Embryonic facial prominence (tissue), 1 donor: ENCODE measurements at regions not wholly inside any gene's neighbourhood (a gene's known extent, or its start where the extent isn't known, plus 50 kb on each side); places are given as distances from the start of the nearest gene placed in this dataset.

Experiments
- DNase-seq: peaks from one replicate; pipeline ENCODE4 v3.0.0-alpha.2; 2016; ENCODE audit errors: extremely low spot score

DNA sequence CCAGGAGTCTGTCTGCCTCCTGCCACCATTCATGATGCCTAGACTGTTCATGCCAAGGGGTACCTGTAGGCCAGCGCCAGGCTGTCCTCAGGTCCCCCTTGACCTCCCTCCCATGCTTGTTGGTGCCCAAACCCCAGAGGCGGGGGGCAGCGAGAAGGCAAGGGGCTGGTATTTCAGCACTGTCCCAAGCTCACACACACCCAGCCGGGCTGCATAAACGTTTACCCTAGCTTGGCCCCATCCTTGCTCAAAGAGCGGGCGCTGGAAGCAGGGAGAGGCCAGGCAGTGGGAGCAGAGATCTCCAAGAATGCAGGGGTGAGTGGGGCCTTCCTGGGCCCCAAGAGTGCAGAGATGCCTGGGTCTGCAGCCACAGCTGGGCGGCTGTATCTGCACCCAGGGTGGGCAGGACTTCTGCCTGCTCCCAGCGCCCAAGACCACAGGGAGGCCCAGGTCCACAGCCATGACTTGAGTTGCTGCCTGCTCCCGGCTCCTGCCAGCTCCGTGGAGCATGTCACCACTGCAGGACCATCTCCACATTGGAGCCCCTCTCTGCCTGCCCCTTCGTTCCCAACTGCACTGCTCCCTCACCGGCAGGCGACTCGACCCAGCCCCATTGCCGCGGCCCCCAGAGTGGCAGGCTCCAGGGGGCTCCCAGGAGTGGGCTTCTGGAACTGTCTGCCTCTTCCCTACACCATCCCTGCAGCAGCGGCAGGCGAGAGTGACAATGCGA lies 616.6 kb downstream of the METTL4 start:
- no peak for DNase-seq

DNA sequence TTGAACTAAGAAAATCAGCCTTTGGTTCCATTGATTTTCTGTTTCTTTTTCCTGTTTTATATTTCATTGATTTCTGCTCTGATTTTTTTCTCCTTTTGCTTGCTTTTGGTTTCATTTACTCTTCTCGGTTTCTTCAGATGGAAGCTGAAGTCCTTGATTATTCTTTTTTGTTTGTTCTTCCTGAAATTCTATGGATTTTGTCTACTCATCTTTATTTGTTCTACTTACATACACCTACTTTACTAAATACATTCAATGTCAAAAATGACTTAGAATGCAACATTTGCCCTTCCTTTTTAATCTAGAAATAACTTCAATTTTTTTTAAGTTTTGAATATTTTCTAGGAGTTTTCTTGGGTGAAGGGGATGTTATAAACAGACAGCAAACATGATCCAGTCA lies 612.5 kb downstream of the METTL4 start:
- no peak for DNase-seq

DNA sequence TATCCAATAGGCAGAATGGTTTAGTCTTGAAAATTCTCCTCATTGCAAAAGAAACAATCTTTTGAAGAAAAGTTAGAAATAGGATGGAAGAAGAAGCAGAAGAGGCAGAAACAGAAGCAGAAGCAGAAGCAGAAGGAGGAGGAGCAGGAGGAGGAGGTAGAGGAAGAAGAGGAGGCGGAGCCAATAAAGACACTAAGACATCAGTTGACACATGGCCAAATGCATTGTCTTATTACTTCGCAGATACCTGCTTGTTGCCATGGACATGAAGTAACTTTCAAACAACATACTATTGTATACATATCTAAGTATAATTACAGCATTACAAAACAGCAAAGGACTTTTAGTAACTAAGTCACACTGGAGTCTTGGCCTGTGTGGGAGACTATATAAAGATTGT lies 606.3 kb downstream of the METTL4 start:
- DNase-seq = no peak

DNA sequence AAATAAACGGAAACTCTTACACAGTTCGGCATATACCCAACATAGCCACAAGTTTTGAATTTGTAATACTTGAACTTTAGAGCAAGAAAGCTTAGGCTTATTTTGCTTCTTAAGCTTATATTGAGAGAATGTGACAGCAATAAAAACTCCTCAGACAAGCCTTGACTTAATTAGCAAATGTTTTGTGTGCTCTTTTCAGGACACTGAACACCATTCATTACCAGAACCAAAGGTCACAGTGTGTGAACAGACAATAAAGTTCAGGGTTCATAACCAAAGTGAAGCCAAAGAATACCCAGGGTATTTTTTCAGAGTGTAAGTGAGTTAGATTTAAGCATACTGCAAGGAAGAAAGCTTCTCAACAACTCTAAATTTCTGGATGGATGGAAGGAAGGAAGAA lies 605.8 kb downstream of the METTL4 start:
- no peak for DNase-seq

DNA sequence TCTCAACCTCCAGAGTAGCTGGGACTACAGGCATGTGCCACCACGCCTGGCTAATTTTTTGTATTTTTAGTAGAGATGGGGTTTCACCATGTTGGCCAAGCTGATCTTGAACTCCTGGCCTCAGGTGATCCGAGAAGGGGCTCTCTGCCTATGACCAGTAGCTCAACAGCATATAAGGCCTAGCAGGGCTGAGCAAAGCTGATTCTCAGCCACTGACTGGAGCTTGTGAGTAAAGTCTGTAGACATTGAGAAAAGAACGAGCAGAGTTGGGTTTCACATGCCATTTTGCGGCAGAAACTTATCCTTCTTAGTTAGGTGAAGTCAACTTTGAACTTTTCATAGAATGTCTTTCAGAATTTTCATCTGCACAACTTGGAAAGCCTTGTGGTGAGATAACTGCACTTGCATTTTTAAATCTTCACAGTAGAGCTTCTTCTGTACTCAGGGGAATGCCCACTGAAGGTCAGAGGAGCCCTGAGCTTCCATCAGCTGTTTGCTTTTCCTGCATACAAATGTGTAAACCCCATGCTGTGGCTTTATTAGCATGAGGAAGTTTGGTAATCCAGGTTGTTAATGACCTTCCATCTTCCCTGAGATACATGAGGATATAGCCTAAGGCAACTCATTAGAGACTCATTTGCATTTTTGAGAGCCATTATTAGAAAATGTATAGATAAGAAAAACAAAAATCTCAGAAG lies 602.4 kb downstream of the METTL4 start:
- no peak for DNase-seq

DNA sequence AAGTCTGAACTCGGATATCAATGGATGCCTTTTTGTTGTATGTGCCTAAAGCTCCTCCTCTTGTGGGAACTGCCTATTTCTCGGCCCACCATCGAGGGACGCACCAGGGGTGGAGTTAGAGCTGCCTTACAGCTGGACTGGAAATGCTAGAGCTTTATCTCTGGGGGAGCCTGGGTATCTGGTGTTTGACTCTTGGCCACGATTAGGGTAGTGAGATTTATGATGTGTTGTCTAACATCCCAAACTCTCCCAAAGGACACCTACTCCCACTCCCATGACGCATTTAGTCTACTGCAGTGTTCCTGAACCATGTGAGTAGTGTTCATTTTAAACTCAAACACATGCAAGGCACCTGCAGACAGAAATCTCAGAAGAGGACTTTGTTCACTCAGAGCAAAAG lies 594.8 kb downstream of the METTL4 start:
- no peak for DNase-seq

DNA sequence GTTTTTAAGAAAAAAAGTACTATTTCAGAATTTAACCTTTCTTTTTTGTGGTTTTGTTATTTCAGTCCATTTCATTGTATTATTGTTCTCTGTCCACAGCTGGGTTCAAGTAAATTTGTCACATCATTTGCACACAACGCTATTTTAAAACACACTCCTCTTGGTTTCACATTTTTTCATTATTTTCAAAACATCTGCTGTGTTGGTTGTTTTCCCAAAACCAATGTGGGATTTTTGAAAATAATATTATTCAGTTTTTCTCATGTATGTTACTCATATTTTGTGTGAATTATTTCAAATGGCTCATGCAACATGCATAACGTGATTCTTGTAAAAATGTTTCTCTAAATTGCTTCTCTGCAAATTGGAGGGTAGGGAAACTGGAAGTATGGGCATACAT lies 589.2 kb downstream of the METTL4 start:
- no peak for DNase-seq

DNA sequence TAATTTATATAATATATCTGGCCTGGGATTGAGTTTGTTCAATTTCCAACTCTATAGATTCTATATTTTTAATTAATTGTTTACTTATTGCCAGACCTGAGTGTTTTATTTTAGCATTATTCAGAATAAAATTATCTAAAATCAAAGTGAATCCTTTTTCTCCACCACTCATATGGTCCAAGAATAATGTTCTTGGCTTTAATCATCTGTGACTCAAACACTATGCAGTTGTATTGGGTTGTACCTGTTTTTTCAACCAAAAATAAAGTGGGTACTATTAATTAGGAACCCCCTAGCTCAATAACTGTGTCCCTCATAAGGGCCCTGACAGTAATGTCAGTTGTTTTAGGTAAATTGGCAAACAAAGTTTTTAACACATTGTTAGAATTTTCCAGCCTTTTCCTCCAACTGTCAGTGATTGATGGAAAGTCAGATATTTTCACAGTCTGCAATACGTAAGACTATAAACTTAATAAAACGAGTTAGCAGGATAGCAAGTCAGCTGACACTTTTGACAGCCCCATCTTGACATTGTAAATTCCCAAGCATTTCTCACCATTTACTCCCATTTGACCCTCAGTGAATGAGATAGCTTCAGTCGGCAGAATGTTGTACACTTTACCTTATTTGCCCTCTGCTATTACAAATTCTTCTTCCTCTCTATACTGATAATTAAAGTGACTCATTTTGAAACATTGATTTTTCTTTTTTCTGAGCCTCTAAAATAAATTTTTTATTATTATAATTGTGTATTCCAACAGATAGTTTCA lies 587.4 kb downstream of the METTL4 start:
- no peak for DNase-seq

DNA sequence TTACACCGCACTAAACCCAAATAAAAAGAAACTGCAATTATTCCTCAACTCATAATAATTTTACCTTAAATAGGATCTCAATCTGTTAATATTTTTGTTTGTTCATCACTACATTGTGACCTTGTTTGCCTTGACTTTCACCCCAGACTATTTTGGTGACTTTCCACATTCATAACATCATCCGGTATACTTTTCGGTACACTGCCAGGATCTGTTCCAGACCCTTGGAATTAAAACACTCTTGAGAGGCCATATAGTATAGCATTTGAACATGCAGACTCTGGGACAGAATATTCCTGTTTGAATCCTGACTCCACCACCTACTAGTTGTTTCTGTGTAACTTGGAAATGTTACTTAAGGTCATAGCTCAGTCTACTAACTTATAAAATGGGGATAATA lies 577.4 kb downstream of the METTL4 start:
- DNase-seq = no peak

DNA sequence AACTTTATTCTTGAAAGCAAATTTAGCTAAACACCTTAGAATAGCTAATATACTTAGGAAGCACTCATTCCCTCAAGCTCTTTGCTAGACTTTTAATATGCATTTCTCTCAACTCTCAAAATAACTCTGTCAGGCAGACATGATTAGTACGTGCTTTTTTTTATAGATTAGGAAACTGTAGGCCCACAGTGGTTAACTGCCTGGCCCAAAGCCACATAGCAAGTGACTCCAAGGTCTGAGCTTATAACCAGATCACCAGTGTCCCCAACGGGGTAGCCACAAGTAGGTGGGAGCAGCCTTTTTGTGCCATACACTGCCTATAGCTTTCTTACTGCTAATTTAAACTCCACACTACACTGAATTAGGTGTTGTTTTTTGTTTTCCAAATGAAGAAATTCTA lies 576.8 kb downstream of the METTL4 start:
- DNase-seq = no peak

DNA sequence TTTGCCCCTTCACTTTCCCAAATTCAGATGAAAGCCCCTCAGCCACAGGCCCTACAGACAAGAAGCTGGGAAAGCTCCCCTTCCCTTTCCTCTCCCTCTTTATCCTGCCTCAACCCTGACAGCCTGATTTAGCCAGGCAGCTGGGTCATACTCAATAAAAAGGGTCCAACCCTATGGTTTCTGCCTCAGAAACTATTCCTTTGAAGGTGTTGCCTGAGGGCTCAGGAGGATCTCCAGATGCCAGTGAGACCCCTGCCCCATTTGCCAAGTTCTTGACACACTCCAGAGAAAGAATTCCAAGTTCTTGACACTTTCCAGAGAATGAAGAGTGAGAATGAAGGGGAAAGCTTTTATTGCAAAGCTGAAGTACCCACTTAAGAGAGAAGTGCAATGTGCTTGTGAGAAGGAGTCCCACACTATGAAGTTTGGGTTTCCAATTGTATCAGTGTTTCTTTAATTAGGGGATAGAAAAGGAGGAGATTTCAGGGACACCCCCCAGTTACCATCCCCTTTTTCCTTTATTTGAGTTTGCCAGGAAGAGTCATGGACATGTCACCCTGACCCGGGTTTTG lies 576.2 kb downstream of the METTL4 start:
- DNase-seq = no peak

DNA sequence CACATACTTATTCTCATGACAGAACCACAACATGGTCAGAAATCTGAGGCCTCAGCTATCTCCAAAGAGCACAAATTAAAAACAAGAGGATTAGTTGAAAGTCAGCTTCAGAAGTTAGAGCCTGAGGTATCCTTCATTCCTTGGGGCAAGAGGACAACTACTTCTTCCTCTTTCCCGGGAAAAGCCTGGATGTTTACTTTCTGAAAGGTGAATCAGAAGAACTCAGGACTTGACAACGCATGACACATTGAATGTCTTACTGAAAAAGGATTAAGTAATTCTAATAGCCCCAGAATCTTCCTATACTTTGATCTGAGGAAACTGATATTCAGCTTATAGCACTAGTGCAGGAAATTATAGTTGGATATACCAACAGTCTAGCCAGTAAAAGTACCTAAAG lies 573.2 kb downstream of the METTL4 start:
- no peak for DNase-seq

DNA sequence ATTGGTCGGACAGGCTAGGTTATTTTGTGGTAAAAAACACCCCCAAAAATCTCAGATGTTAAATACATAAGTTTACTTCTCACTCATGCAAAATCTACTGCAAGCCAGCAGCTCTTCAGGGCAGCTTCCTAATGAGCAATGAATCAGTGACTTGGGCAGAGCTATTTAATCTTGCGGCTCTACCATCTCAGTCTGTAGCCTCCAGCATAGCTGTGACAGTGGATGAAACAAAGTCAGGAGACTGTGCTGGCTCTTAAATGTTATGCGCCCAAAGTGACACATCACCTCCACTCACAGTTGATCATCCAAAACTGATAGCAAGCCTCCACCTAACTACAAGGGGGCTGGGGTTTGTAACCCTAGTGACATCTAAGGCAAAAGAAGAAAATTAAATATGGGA lies 571.9 kb downstream of the METTL4 start:
- DNase-seq = no peak

DNA sequence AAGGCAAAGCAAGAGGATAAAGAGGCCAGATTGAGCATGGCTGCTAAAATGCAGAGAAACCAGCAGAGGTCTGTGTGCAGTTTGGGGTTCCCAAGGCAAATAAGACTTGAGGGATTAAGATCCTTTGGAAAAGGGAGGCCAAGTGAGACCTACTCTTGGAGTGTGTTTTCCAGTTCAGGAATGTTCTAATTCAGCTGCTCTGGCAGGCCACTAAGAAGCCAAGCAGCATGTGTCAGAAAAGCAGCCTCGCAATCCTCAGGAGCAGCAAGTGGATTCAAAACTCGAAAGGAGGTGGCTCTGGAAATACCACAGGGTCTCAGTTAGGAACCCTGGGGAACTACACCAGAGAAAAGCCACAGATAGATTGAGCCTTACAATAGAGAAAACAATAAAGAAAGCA lies 569.2 kb downstream of the METTL4 start:
- no peak for DNase-seq

DNA sequence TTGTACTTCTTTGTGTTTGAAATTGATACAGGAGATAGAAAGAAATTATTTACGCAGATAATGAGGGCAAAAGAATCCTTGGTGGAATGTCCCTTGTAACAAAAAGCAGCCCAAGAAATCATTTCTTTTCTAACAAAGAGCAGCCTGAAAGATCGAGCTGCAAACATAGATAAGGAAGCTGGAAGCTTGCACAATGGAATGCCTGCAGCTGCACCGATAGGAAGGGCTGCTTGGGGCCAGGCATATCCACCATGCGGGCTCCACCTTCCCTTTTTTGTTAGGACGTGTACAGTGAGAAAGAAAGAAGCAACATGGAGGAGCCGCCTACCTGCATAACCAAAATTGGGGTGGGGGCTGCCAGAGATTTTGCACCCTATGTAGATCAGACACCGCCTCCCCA lies 568.7 kb downstream of the METTL4 start:
- no peak for DNase-seq

DNA sequence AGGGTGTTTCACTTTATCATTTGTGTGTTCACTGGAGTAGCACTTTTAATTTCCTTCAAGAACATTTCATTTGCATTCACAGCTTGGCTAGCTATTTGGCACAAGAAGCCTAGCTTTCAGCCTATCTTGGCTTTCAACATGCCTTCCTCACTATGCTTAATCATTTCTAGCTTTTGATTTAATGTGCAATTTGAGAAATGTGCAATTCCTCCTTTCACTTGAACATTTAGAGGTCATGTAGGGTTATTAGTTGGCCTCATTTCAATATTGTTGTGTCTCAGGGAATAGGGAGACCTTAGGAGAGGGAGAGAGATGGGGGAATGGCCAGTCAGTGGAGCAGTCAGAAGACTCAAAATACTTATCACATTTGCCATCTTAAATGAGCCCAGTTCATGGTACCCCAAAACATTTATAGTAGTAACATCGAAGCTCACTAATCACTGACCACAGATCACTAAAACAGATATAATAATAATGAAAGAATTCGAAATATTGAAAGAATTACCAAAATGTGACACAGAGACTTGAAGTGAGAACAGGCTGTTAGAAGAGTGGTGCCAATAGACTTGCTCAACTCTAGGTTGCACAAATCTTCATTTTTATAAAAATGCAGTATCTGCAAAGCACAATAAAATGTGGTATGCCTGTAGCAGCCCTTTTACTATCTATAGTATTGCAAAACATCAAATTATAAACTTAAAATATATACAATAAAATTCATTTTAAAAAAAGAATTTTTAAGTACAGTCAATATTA lies 561.2 kb downstream of the METTL4 start:
- no peak for DNase-seq

DNA sequence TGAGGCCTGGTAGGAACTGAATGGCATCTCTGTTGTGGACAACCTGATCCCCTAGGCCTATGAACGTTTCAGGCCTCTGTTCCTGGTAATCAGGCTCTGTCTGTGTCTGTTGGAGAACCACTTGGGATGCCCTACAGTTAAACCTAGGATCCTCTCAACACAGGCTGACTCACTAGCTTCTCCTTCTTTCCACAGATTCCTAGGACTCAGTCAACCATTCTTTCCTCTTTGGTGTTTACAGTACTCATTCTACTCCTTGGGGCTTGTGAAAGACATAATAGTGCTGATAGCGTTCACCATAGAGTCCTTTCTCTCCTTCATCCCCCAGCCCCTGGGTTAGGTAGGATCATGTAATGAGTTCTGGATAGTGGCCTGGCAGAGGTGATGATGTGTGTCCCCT lies 544.3 kb downstream of the METTL4 start:
- no peak for DNase-seq

DNA sequence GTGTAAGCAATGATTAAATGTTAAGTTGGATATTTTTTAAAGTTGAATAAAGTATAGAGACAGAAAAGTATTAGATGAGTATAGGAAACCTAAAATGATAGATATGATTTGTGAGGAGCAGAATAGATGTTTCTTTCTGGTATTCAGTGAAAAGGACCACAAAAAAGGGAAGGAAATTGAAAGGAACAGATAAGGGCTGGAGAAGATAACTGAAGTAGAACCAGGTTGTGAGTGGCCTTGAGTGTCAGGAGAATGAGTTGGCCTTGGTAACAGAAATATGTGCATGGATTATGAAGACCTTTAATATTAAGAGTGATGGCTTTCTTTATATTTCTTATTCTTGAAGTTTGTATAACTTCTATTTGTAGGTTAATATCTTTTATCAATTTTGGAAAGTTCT lies 543.5 kb downstream of the METTL4 start:
- DNase-seq = no peak

DNA sequence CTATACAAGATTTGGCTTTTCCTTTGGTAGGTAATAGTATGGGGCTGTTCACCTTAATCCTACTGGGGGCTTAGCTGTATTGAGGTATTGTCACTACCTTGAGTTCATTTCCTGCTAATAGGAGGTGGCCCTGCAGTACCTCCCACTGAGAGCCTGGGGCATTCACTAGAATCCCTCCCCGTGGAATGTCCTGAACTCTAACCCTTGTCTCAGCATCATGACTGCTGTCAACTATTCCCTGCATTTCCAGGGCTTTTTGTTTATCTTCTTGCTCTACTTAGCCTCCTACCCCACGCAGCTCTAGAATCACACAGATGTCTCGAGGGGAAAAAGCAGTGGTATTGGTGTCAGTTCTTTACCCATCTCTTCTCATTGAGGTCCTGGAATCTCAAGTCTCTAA lies 542.3 kb downstream of the METTL4 start:
- DNase-seq = no peak

DNA sequence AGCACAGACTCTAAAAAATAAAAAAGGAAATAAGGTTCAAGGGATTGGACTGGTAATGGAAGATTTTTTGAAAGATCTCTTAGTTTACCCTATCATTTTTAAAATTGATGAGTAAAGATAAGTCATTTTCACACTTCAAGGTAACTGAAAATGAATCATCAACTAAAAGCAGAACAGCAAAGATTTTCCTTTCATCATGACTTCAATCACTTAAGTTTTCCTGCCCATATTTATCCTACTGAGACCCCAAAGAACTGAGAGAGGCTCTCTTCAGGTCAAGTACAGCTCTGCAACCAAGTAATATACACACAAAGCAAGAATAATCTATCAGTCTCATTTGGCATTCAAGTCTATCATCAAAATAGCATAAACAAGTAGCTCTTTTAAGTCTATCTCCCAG lies 540.7 kb downstream of the METTL4 start:
- no peak for DNase-seq

DNA sequence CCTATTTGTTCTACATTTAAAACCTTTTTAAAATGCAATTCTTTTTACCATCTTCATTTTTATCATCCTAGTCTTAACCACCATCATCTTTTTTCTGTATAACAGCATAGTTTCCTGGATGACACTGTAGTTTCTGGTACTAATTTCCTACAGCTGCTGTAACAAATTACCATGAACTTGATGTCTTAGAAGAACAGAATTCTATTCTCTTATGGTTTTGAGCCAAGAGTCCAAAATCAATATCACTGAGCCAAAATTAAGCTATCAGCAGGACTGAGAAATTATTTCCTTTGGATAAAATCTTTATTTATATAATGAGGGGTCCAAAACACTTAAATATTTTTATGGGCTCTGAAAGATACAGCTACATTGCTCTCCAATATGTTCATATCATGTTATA lies 539.3 kb downstream of the METTL4 start:
- no peak for DNase-seq

DNA sequence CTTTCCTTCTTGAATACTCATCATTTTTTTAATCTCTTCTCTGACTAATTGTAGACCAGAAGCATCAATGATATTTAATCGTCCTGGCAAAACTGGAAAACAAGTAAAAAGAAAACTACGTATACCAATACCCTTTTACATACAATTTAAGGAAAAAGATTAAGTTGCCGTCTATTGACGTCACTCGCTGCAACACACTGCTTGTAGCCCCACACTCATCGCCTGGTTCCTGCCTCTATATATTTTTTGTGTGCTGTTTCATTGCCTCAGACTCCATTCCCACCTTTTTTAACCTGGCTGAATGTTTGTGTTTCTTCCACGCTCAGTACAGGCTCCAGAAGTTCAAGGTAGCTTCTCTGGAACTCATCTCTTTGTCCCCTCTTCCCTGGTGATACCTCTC lies 536.2 kb downstream of the METTL4 start:
- no peak for DNase-seq
